HAP-1 (cell line): ENCODE measurements at regions not wholly inside any gene's neighbourhood (a gene's known extent, or its start where the extent isn't known, plus 50 kb on each side); places are given as distances from the start of the nearest gene placed in this dataset.

Experiments
- DNase-seq, 2 experiments: peaks; one replicate each; pipeline ENCODE4 v3.0.0-alpha.2; 2016 to 2020; ENCODE audit warnings: low spot score in 2 of 2
- H3K27me3 ChIP-seq: fragments of 250-450 bp; sonication (Bioruptor Pico); 2 replicates; pipeline ENCODE4 v1.5.1; 2020; ENCODE audit warnings: low read depth, mild to moderate bottlenecking, moderate library complexity
- H3K36me3 ChIP-seq: fragments of 250-450 bp; sonication (Bioruptor Pico); replicated peaks from 2 replicates; pipeline ENCODE4 v1.5.1; 2020; ENCODE audit warnings: mild to moderate bottlenecking
- H3K4me1 ChIP-seq: fragments of 250-450 bp; sonication (Bioruptor Pico); 2 replicates; pipeline ENCODE4 v1.5.1; 2020; ENCODE audit warnings: mild to moderate bottlenecking
- H3K4me3 ChIP-seq: fragments of 250-450 bp; sonication (Bioruptor Pico); 2 replicates; pipeline ENCODE4 v1.5.1; 2020; ENCODE audit warnings: mild to moderate bottlenecking, moderate library complexity
- H3K9me3 ChIP-seq: fragments of 250-450 bp; sonication (Bioruptor Pico); 2 replicates; pipeline ENCODE4 v1.5.1; 2020; ENCODE audit warnings: mild to moderate bottlenecking, moderate library complexity
- in situ Hi-C: fragments of 300-500 bp; cut with MboI; formaldehyde crosslinking; loops from 3 replicates; pipeline ENCODE4 v1.14.3; 2020; ENCODE audit warnings: low sequenced_read_pairs, inconsistent platforms, mixed read lengths

DNA sequence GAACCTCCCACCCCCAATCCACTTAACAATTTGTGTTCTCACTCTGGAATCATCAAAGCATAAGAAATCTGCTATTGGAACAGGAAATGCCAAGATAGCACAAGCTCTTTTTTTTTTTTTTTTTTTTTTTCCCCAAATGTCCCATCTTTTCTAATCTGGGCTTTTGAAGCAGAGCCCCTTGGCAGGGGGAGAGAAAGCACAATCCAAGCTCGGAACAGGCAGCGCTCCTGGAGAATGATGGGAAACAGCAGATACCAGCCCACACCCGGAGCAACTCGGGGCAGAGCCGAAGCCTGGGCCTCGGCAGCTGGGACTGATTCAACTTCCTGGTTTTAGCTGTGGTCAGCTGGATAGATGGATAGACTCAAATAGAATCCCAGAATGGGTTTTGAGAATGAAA, 235.1 kb downstream of the QDPR start:
- Histone ChIP-seq H3K36me3 (no peaks in the 10 kb centered on the region), H3K4me3 (no peak overlapping the region), H3K27me3 (no peaks in the 10 kb centered on the region), H3K9me3 (no peaks in the 10 kb centered on the region), H3K4me1 (no peaks in the 10 kb centered on the region)
- in situ Hi-C loops = no loop called here
- no peak for DNase-seq

DNA sequence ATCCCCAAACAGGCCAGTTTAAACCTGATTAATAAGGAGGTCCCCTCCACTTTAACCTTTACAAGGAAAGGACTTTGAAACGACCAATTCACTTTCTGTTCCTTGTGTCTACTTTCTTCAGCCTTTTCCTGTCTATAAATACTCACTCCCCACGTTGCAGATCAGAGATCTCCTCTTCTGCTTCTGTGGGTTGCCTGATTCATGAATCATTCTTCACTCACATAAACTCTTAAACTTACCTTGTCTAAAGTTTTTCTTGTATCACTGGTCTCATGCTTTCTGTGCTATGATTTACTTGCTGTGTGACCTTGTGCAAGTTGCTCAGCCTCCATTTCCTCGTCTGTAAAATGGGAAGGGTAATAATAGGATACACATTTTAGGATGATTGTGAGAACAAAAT, 236.1 kb downstream of the QDPR start:
- Histone ChIP-seq H3K4me3 (no peak overlapping the region), H3K9me3 (no peaks in the 10 kb centered on the region), H3K4me1 (no peaks in the 10 kb centered on the region), H3K27me3 (no peaks in the 10 kb centered on the region), H3K36me3 (no peaks in the 10 kb centered on the region)
- DNase-seq = no peak
- in situ Hi-C loops = no loop called here

DNA sequence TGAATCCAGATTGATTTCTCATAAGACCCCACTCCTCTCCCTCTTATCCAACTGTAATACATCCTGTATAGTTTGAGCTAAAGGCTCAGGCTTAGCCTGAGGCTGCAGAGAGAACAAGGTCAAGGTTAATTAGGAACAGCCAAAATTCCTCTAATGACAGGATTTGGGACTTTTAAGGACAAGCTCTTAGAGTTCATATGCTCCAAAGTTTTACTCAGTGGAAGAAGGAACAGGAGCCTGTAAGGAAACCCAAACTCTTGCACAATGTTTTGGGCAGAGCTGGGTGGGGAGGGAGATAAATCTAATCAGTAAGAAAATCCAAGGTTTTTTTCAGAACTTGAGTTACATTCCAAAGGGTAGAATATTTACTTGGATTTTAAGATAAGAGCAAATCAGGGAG, 238.8 kb downstream of the QDPR start:
- no peak for DNase-seq
- Histone ChIP-seq H3K9me3 (no peaks in the 10 kb centered on the region), H3K27me3 (no peaks in the 10 kb centered on the region), H3K36me3 (no peaks in the 10 kb centered on the region), H3K4me3 (no peak overlapping the region), H3K4me1 (no peaks in the 10 kb centered on the region)
- in situ Hi-C loops = no loop called here

DNA sequence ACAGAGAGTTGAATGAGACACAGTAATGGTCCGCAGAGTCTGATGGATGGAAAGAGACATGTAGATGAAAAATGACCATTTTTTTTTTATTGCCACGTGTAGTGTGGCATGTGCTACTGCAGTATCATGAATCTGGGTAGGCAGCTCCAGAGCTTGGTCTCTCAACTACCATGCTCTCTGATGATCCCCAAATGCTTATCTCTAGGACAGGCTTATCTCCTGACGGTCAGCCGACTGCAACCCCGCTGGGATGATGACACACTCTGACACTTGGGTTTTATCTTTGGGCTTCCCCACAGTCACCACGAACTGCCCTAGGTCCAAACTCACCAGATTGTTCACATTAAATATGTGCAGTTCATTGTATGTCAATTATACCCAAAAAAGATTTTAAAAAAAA, 239.7 kb downstream of the QDPR start:
- Histone ChIP-seq H3K27me3 (0 out of 2 replicates have a peak, but pooled peaks cover 3% of the 10 kb centered on the region), H3K4me1 (no peaks in the 10 kb centered on the region), H3K36me3 (no peaks in the 10 kb centered on the region), H3K4me3 (no peak overlapping the region), H3K9me3 (no peaks in the 10 kb centered on the region)
- DNase-seq = no peak
- in situ Hi-C loops = no loop called here

DNA sequence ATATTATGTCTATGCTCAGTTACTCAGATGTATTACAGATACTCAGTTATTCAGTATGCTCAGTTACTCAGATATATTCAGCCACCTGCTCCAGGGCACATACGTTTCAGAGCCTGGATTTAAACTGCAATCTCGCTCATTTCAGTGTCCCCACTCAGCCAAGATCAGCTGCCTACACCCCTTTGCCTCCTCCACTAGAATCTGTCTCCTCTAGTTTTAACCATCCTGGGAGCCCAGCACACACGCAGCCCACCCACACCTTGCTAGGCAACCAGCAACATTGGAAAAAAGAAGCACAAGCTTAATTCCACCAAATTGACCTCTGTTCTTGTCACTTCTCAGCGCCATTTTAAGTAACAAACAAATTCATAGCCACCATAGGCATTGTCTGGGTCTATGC, 246.2 kb downstream of the QDPR start:
- H3K36me3 ChIP-seq = no peaks in the 10 kb centered on the region
- H3K9me3 ChIP-seq = no peaks in the 10 kb centered on the region
- DNase-seq = no peak
- no peak overlapping the region for H3K4me3 ChIP-seq
- peaks cover 6% of the 10 kb centered on the region; the same call in 1 of the 2 replicates for H3K27me3 ChIP-seq
- no peaks in the 10 kb centered on the region for H3K4me1 ChIP-seq
- in situ Hi-C loops = no loop called here

DNA sequence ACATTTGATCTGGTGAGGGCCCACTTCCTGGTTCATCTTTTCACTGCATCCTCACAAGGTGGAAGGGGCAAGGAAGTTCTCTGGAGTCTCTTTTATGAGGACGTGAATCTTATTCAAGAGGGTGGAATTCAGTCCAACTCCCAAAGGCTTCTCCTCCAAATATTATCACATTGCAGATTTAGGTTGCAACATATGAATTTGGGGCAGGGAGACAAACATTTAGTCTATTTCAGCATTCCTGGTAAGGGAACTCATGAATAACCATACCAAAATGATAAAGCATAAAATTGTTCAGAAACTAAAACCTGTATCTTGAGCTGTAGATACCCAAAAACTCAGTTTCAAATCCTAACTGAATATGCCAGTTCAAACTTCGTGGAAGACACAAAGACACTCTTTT, 246.8 kb downstream of the QDPR start:
- Histone ChIP-seq H3K36me3 (no peaks in the 10 kb centered on the region), H3K4me1 (no peaks in the 10 kb centered on the region), H3K27me3 (peaks cover 6% of the 10 kb centered on the region; the same call in 1 of the 2 replicates), H3K9me3 (no peaks in the 10 kb centered on the region), H3K4me3 (no peak overlapping the region)
- DNase-seq = no peak
- in situ Hi-C loops = no loop called here

DNA sequence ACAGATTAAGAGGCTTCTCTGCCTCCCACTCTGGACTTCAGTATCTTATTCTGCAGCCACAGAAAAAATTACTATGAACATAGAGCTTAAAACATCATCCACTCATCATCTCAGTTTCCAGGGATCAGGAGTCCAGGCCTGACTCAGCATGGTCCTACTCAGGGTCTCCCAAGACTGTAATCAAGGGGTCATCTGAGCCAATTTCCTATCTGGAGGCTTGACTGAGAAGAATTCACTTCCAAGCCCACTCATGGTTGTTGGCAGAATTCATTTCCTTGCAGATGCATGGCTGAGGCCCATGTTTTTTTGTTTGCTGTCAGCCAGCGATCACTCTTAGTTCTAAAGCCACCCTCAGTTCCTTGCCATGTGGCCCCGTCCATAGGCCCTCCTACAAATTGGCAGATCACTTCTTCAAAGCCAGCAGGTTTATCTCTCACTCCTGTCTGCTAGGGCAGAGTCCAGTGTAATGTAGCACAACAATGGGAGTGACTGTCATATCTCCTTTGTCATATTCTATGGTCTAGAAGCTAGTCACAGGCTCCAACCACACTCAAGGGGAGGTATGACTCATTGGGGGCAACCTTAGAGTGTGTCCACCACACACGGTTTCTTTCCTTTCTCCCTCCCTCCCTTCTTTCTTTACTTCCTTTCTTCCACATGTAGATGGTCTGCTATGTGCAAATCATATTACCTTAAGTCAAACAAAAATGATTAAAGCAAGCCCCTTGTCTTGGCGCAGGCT, 251.6 kb downstream of the QDPR start:
- no peak overlapping the region for H3K4me3 ChIP-seq
- H3K4me1 ChIP-seq = no peaks in the 10 kb centered on the region
- no peak for DNase-seq
- peaks cover 3% of the 10 kb centered on the region; the same call in 1 of the 2 replicates for H3K27me3 ChIP-seq
- H3K36me3 ChIP-seq = no peaks in the 10 kb centered on the region
- in situ Hi-C loops = no loop called here
- H3K9me3 ChIP-seq = no peaks in the 10 kb centered on the region

DNA sequence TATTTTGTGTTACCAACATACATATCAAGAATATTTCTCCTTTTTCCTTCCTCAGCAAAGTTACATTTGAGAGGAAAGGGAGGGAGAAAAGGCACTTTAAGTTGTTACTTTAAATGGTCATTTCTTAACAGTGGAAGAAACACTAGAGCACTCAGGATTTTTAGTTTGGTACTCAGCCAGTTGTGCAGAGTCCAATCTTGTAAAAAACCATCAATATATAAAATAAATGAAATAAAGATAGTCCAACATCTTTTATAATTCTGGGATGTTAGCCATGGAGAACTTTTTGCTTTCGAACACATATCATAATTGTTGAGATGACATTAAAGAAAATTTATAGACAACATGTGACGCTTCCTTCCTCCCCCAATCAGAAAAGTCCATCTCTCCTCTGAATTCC, 253.8 kb downstream of the QDPR start:
- Histone ChIP-seq H3K9me3 (no peaks in the 10 kb centered on the region), H3K4me3 (no peak overlapping the region), H3K36me3 (no peaks in the 10 kb centered on the region), H3K27me3 (no peaks in the 10 kb centered on the region), H3K4me1 (no peaks in the 10 kb centered on the region)
- DNase-seq = no peak
- in situ Hi-C loops = no loop called here

DNA sequence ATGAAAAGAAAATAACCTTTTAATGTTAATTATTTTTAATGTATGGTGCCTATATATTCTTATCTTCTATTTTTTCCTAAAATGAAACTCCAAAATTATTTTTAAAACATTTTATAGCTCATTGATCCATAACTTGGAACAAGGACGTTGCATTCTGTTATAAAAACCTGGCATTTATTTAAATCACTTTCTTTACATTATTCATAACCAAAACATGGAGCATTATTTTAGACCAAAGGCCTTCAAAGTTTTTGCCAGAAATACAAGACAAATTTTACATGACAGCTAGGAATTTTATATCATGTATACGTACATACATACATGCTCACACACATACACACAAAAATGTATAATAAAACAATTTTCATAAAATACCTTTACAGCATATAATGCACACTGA, 259.8 kb downstream of the QDPR start:
- in situ Hi-C loops = no loop called here
- no peak overlapping the region for H3K4me3 ChIP-seq
- H3K9me3 ChIP-seq = no peaks in the 10 kb centered on the region
- no peak for DNase-seq
- no peaks in the 10 kb centered on the region for H3K36me3 ChIP-seq
- H3K4me1 ChIP-seq = no peaks in the 10 kb centered on the region
- H3K27me3 ChIP-seq = no peaks in the 10 kb centered on the region

DNA sequence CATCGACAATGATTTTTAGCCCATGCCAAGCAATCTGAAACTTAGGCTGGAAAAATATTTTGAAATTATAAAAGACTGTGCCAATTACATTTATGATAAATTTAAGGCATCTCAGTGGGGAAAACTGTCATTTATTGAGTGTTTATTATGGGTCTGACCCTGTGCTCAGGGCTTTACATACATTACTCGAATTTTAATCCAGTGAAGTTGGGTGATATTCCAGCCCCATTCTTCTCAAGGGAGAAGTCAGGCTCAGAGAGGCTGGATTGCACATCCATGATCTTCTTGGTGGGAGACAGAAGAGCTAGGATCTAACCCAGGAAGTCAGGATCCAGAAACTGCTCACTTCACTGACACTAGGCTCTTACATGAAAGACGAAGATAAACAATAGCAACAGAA, 260.8 kb downstream of the QDPR start:
- no peak for DNase-seq
- Histone ChIP-seq H3K4me1 (no peaks in the 10 kb centered on the region), H3K27me3 (no peaks in the 10 kb centered on the region), H3K9me3 (no peaks in the 10 kb centered on the region), H3K4me3 (no peak overlapping the region), H3K36me3 (no peaks in the 10 kb centered on the region)
- in situ Hi-C loops = no loop called here

DNA sequence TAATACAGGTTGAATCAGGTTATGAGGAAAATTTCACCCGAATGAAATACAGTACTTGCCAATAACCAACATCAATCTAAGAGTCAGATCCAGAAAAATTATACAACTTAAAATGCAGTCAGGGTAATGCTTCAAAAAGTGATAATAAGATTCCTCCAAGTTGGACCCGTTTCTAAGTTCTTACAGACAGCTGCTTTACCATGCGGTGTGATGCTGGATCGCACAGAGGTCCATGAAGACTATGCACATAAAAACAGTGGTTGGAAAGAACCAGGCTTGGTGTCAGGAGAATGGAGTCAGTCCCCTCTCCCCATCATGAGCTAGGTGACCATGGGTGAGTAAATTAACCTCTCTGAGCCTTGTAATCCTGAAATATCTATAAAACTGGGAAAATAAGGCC, 261.3 kb downstream of the QDPR start:
- Histone ChIP-seq H3K9me3 (no peaks in the 10 kb centered on the region), H3K4me1 (no peaks in the 10 kb centered on the region), H3K4me3 (no peak overlapping the region), H3K27me3 (no peaks in the 10 kb centered on the region), H3K36me3 (no peaks in the 10 kb centered on the region)
- in situ Hi-C loops = no loop called here
- DNase-seq = no peak

DNA sequence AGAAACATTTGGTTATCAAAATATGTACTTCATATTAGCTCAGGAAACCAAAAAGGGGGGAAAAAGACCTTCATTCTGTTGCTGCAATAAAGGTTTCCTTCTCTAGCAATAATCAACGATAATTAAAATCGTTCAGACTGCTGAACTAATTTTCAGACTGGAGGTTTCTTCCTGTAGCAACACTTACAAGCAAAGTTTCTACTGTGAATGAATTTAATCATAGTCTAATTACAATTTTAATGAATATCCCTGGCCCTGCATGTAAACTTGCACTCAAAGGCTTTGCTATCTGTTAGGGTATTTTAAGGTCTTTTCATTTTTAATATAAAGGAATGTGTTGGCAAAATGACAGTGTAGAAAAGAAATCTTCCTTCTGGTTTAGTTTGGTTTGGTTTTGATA, 265.2 kb downstream of the QDPR start:
- no peak overlapping the region for H3K4me3 ChIP-seq
- H3K9me3 ChIP-seq = no peaks in the 10 kb centered on the region
- H3K36me3 ChIP-seq = no peaks in the 10 kb centered on the region
- H3K27me3 ChIP-seq = no peaks in the 10 kb centered on the region
- no peak for DNase-seq
- in situ Hi-C loops = no loop called here
- peaks cover 1% of the 10 kb centered on the region; the same call in 1 of the 2 replicates for H3K4me1 ChIP-seq

DNA sequence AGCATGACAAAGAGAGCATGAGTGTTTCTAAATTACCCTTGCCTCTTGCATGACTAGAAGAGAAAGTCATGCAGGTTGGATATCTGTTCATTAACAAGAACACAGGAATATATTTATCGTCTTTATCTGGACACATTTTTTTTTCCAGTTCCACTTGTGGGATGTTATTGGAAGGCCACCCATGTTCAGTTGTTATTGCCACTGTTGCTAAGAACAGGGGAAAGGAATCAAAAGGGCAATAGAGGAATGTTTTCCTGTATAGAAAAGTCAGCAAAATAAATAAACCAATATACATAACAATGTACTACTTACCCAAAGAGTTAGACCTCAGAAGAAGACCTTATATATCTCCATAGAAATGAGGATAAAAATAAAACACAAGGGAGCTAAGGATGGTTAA, 270.1 kb downstream of the QDPR start:
- peak in 1 of 2 experiments; percentile 42 for DNase-seq
- Histone ChIP-seq H3K4me3 (no peak overlapping the region), H3K27me3 (no peaks in the 10 kb centered on the region), H3K4me1 (peaks cover 7% of the 10 kb centered on the region; the same call in 1 of the 2 replicates), H3K9me3 (no peaks in the 10 kb centered on the region), H3K36me3 (no peaks in the 10 kb centered on the region)
- in situ Hi-C loops = no loop called here

DNA sequence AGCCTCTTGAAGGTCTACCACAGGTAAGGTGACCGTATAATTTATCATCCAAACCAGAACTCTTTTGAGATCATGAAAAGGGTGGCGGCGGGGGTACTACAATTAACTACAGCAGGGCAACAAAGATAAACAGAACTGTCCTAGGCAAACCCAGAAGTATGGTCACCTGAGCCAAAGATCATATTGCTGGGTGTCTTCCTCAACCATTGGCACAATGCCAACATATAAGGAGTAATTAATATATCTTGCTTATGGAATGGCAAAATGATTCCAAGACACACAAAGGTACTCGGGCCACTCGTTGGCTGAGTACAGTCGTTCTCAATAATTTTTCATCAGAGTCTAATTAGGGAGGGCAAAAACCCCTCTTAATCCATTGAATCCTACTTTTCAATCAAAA, 273.3 kb downstream of the QDPR start:
- in situ Hi-C loops = no loop called here
- Histone ChIP-seq H3K27me3 (no peaks in the 10 kb centered on the region), H3K36me3 (no peaks in the 10 kb centered on the region), H3K4me3 (no peak overlapping the region), H3K4me1 (peaks cover 7% of the 10 kb centered on the region; the same call in 1 of the 2 replicates), H3K9me3 (no peaks in the 10 kb centered on the region)
- no peak for DNase-seq

DNA sequence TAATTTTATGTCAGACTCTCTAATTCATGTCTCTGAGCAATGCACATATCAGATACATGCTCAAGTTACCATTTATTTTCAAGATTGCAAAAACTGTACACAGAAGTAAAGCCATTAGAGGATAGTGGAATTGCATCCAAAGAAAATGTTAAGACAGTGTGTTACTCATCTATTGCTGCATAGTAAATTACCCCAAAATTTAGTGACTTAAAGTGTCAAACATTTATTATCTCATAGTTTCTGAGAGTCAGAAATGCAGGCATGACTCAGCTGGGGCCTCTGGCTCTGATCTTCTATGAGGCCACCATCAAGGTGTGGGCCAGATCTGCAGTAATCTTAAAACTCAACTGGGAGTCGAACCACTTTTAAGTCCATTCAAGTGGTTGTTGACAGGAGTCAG, 275.2 kb downstream of the QDPR start:
- no peaks in the 10 kb centered on the region for H3K27me3 ChIP-seq
- no peak for DNase-seq
- in situ Hi-C loops = no loop called here
- H3K4me1 ChIP-seq = peaks cover 6% of the 10 kb centered on the region; the same call in 1 of the 2 replicates
- no peaks in the 10 kb centered on the region for H3K9me3 ChIP-seq
- no peak overlapping the region for H3K4me3 ChIP-seq
- no peaks in the 10 kb centered on the region for H3K36me3 ChIP-seq
